Immature natural killer cell (primary cell): ENCODE measurements at regions not wholly inside any gene's neighbourhood (a gene's known extent, or its start where the extent isn't known, plus 50 kb on each side); places are given as distances from the start of the nearest gene placed in this dataset.

Experiments
- DNase-seq, 3 donors: peaks; one replicate each; pipeline ENCODE4 v3.0.0; 2022; ENCODE audit warnings: mixed read lengths in 1 of 3
- H3K27ac Mint-ChIP-seq, 6 donors: one replicate each; pipeline ENCODE4 v1.8.0; 2020; ENCODE audit warnings: mixed read lengths in 6 of 6, mild to moderate bottlenecking in 5 of 6, inconsistent platforms in 4 of 6, moderate library complexity in 3 of 6
- H3K27me3 Mint-ChIP-seq, 3 donors: one replicate each; pipeline ENCODE4 v1.8.0; 2020 to 2021; ENCODE audit warnings: low read depth in 3 of 3, mild to moderate bottlenecking in 3 of 3, mixed read lengths in 3 of 3, moderate library complexity in 3 of 3, inconsistent platforms in 1 of 3
- H3K36me3 Mint-ChIP-seq, 3 donors: one replicate each; pipeline ENCODE4 v1.8.0; 2020; ENCODE audit warnings: mixed read lengths in 3 of 3, inconsistent platforms in 2 of 3, mild to moderate bottlenecking in 2 of 3
- H3K4me1 Mint-ChIP-seq, 2 donors: one replicate each; pipeline ENCODE4 v1.8.0; 2020; ENCODE audit warnings: inconsistent platforms in 2 of 2, mild to moderate bottlenecking in 2 of 2, mixed read lengths in 2 of 2, moderate library complexity in 1 of 2
- H3K4me3 Mint-ChIP-seq, 5 donors: one replicate each; pipeline ENCODE4 v1.8.0; 2020; ENCODE audit warnings: mild to moderate bottlenecking in 5 of 5, mixed read lengths in 5 of 5, inconsistent platforms in 3 of 5, moderate library complexity in 3 of 5
- H3K9me3 Mint-ChIP-seq, 6 donors: one replicate each; pipeline ENCODE4 v1.8.0; 2020; ENCODE audit warnings: mild to moderate bottlenecking in 6 of 6, mixed read lengths in 6 of 6, inconsistent platforms in 4 of 6, moderate library complexity in 3 of 6

GRCh38 chr5:57780306-57780960 lies 297.8 kb upstream of the ACTBL2 start:
- Mint-ChIP-seq H3K4me3 (no peak overlapping the region), H3K4me1 (no peaks in the 10 kb centered on the region), H3K9me3 (no peaks in the 10 kb centered on the region), H3K27me3 (peaks cover 0 to 3% (median 2%) of the 10 kb centered on the region in 3 donors), H3K27ac (no peak overlapping the region), H3K36me3 (no peaks in the 10 kb centered on the region)
- DNase-seq, result no peak

GRCh38 chr5:57779383-57780223 lies 297.0 kb upstream of the ACTBL2 start:
- Mint-ChIP-seq H3K36me3 (no peaks in the 10 kb centered on the region), H3K4me3 (no peak overlapping the region), H3K4me1 (no peaks in the 10 kb centered on the region), H3K27me3 (peaks cover 0 to 2% (median under 1%) of the 10 kb centered on the region in 3 donors), H3K9me3 (no peaks in the 10 kb centered on the region), H3K27ac (no peak overlapping the region)
- peak; percentile 12 to 26 (median 21) for DNase-seq

- Mint-ChIP-seq H3K36me3 (no peaks in the 10 kb centered on the region), H3K9me3 (peaks cover 0 to 2% (median 0%) of the 10 kb centered on the region in 6 donors), H3K4me3 (no peak overlapping the region), H3K27ac (no peak overlapping the region), H3K4me1 (no peaks in the 10 kb centered on the region), H3K27me3 (peaks cover 0 to 2% (median 0%) of the 10 kb centered on the region in 3 donors)
- no peak for DNase-seq
Observed at GRCh38 chr5:57778501-57779091, 296.0 kb upstream of the ACTBL2 start.

GRCh38 chr5:57777174-57777581 lies 294.6 kb upstream of the ACTBL2 start:
- Mint-ChIP-seq H3K27me3 (peaks cover 0 to 2% (median 0%) of the 10 kb centered on the region in 3 donors), H3K27ac (no peak overlapping the region), H3K4me1 (peaks cover 0 to 8% of the 10 kb centered on the region in 2 donors), H3K9me3 (peaks cover 0 to 2% (median 0%) of the 10 kb centered on the region in 6 donors), H3K36me3 (no peaks in the 10 kb centered on the region), H3K4me3 (no peak overlapping the region)
- DNase-seq, result no peak

GRCh38 chr5:57776035-57776434 lies 293.4 kb upstream of the ACTBL2 start:
- Mint-ChIP-seq H3K27me3 (peaks cover 0 to 2% (median 0%) of the 10 kb centered on the region in 3 donors), H3K9me3 (peaks cover 0 to 2% (median 0%) of the 10 kb centered on the region in 6 donors), H3K27ac (no peak overlapping the region), H3K4me1 (peaks cover 0 to 15% of the 10 kb centered on the region in 2 donors), H3K36me3 (no peaks in the 10 kb centered on the region), H3K4me3 (no peak overlapping the region)
- no peak for DNase-seq

- Mint-ChIP-seq H3K4me3 (no peak overlapping the region), H3K27ac (no peak overlapping the region), H3K27me3 (peaks cover 0 to 2% (median 0%) of the 10 kb centered on the region in 3 donors), H3K4me1 (peaks cover 3 to 28% of the 10 kb centered on the region in 2 donors), H3K9me3 (peaks cover 0 to 2% (median 0%) of the 10 kb centered on the region in 6 donors), H3K36me3 (no peaks in the 10 kb centered on the region)
- no peak for DNase-seq
Observed at GRCh38 chr5:57774439-57774838, 291.8 kb upstream of the ACTBL2 start.

GRCh38 chr5:57772512-57772911 lies 289.9 kb upstream of the ACTBL2 start:
- Mint-ChIP-seq H3K4me1 (peaks cover 3 to 32% of the 10 kb centered on the region in 2 donors), H3K27ac (no peak overlapping the region), H3K9me3 (peaks cover 0 to 2% (median 0%) of the 10 kb centered on the region in 6 donors), H3K36me3 (no peaks in the 10 kb centered on the region), H3K27me3 (peaks cover 0 to 2% (median 2%) of the 10 kb centered on the region in 3 donors), H3K4me3 (no peak overlapping the region)
- DNase-seq, result peak; percentile 2 to 21 (median 8)

GRCh38 chr5:57770039-57770438 lies 287.4 kb upstream of the ACTBL2 start:
- peaks cover 2% of the 10 kb centered on the region in 3 donors for H3K27me3 Mint-ChIP-seq
- H3K4me3 Mint-ChIP-seq, result no peak overlapping the region
- DNase-seq, result peak in 2 of 3 donors; percentile 16 to 17
- no peak overlapping the region for H3K27ac Mint-ChIP-seq
- no peaks in the 10 kb centered on the region for H3K36me3 Mint-ChIP-seq
- peaks cover 0 to 2% (median 0%) of the 10 kb centered on the region in 6 donors for H3K9me3 Mint-ChIP-seq
- H3K4me1 Mint-ChIP-seq, result peaks cover 3 to 32% of the 10 kb centered on the region in 2 donors

- no peaks in the 10 kb centered on the region for H3K9me3 Mint-ChIP-seq
- no peaks in the 10 kb centered on the region for H3K36me3 Mint-ChIP-seq
- no peak overlapping the region for H3K4me3 Mint-ChIP-seq
- peaks cover 3 to 32% of the 10 kb centered on the region in 2 donors for H3K4me1 Mint-ChIP-seq
- H3K27me3 Mint-ChIP-seq, result peaks cover 2% of the 10 kb centered on the region in 3 donors
- no peak for DNase-seq
- H3K27ac Mint-ChIP-seq, result no peak overlapping the region
Observed at GRCh38 chr5:57768745-57769144, 286.1 kb upstream of the ACTBL2 start.

GRCh38 chr5:57764479-57765089 lies 282.0 kb upstream of the ACTBL2 start:
- DNase-seq, result no peak
- H3K4me1 Mint-ChIP-seq, result peaks cover 0 to 6% of the 10 kb centered on the region in 2 donors
- no peaks in the 10 kb centered on the region for H3K36me3 Mint-ChIP-seq
- no peaks in the 10 kb centered on the region for H3K9me3 Mint-ChIP-seq
- peaks cover 0 to 2% (median 2%) of the 10 kb centered on the region in 3 donors for H3K27me3 Mint-ChIP-seq
- no peak overlapping the region for H3K4me3 Mint-ChIP-seq
- no peak overlapping the region for H3K27ac Mint-ChIP-seq

GRCh38 chr5:57761513-57761912 lies 278.9 kb upstream of the ACTBL2 start:
- no peak overlapping the region for H3K4me3 Mint-ChIP-seq
- no peaks in the 10 kb centered on the region for H3K9me3 Mint-ChIP-seq
- no peak for DNase-seq
- H3K4me1 Mint-ChIP-seq, result no peaks in the 10 kb centered on the region
- H3K36me3 Mint-ChIP-seq, result no peaks in the 10 kb centered on the region
- no peak overlapping the region for H3K27ac Mint-ChIP-seq
- peaks cover 0 to 2% (median 2%) of the 10 kb centered on the region in 3 donors for H3K27me3 Mint-ChIP-seq

- no peaks in the 10 kb centered on the region for H3K36me3 Mint-ChIP-seq
- H3K9me3 Mint-ChIP-seq, result peaks cover 0 to 7% (median 0%) of the 10 kb centered on the region in 6 donors
- no peak overlapping the region for H3K4me3 Mint-ChIP-seq
- H3K4me1 Mint-ChIP-seq, result no peaks in the 10 kb centered on the region
- DNase-seq, result no peak
- peaks cover 1 to 6% (median 2%) of the 10 kb centered on the region in 3 donors for H3K27me3 Mint-ChIP-seq
- no peak overlapping the region for H3K27ac Mint-ChIP-seq
Observed at GRCh38 chr5:57754616-57755015, 272.0 kb upstream of the ACTBL2 start.

GRCh38 chr5:57753446-57753845 lies 270.8 kb upstream of the ACTBL2 start:
- H3K4me1 Mint-ChIP-seq, result no peaks in the 10 kb centered on the region
- no peak overlapping the region for H3K4me3 Mint-ChIP-seq
- DNase-seq, result no peak
- no peak overlapping the region for H3K27ac Mint-ChIP-seq
- H3K9me3 Mint-ChIP-seq, result peaks cover 0 to 7% (median 0%) of the 10 kb centered on the region in 6 donors
- H3K27me3 Mint-ChIP-seq, result peaks cover 2 to 6% (median 3%) of the 10 kb centered on the region in 3 donors
- H3K36me3 Mint-ChIP-seq, result no peaks in the 10 kb centered on the region
